KMS-11 (cell line): ENCODE measurements at regions not wholly inside any gene's neighbourhood (a gene's known extent, or its start where the extent isn't known, plus 50 kb on each side); places are given as distances from the start of the nearest gene placed in this dataset.

ENCODE experiments used
- H2AFZ ChIP-seq: fragments of 200-600 bp; sonication (generic); 2 replicates; pipeline ENCODE4 v1.6.1; 2016; ENCODE audit warnings: antibody characterized with exemption, mixed run types, low read depth
- H3K27ac ChIP-seq: fragments of 200-600 bp; sonication (generic); 2 replicates; pipeline ENCODE4 v1.6.1; 2016; ENCODE audit warnings: mild to moderate bottlenecking, mixed run types
- H3K27me3 ChIP-seq: fragments of 200-600 bp; sonication (generic); 2 replicates; pipeline ENCODE4 v1.6.1; 2017; ENCODE audit warnings: mild to moderate bottlenecking, low read depth, mixed run types, moderate library complexity; ENCODE audit not compliant: insufficient read depth
- H3K36me3 ChIP-seq: fragments of 200-600 bp; sonication (generic); 2 replicates; pipeline ENCODE4 v1.6.1; 2017; ENCODE audit warnings: mild to moderate bottlenecking, mixed run types; ENCODE audit not compliant: insufficient read depth
- H3K4me1 ChIP-seq: fragments of 200-600 bp; sonication (generic); 2 replicates; pipeline ENCODE4 v1.6.1; 2016; ENCODE audit warnings: mild to moderate bottlenecking, low read depth, mixed run types; ENCODE audit not compliant: poor library complexity, severe bottlenecking
- H3K4me2 ChIP-seq: fragments of 200-600 bp; sonication (generic); 2 replicates; pipeline ENCODE4 v1.7.0; 2016; ENCODE audit warnings: mild to moderate bottlenecking, mixed run types
- H3K4me3 ChIP-seq: fragments of 200-600 bp; sonication (generic); IDR thresholded peaks from 2 replicates; pipeline ENCODE4 v1.6.1; 2017; ENCODE audit warnings: low read depth, low read length, mixed read lengths; ENCODE audit not compliant: insufficient read depth
- H3K79me2 ChIP-seq: fragments of 200-600 bp; sonication (generic); 2 replicates; pipeline ENCODE4 v1.6.1; 2016; ENCODE audit warnings: low read depth, mixed run types; ENCODE audit not compliant: insufficient read depth
- H3K9ac ChIP-seq: fragments of 200-600 bp; sonication (generic); 2 replicates; pipeline ENCODE4 v1.6.1; 2016; ENCODE audit warnings: mild to moderate bottlenecking, mixed run types
- H4K20me1 ChIP-seq: fragments of 200-600 bp; sonication (generic); 2 replicates; pipeline ENCODE4 v1.6.1; 2016; ENCODE audit warnings: mild to moderate bottlenecking, mixed run types; ENCODE audit not compliant: insufficient read depth
- CTCF ChIP-seq: fragments of 200-600 bp; sonication (generic); conservative IDR thresholded peaks from 2 replicates; pipeline ENCODE4 v1.6.1; 2017; ENCODE audit warnings: low read depth, mild to moderate bottlenecking, antibody characterized with exemption, low read length, moderate library complexity, mixed read lengths

GRCh38 chr11:19656140-19656541 lies 56.5 kb upstream of the NAV2 start:
- peaks cover 19% of the 10 kb centered on the region for H3K4me1 ChIP-seq
- no peak overlapping the region for H3K4me2 ChIP-seq
- H3K79me2 ChIP-seq = no peaks in the 10 kb centered on the region
- H3K27ac ChIP-seq = no peak overlapping the region
- no peaks in the 10 kb centered on the region for H3K27me3 ChIP-seq
- H3K4me3 ChIP-seq = no peak overlapping the region
- H3K9ac ChIP-seq = no peak overlapping the region
- no peaks in the 10 kb centered on the region for H3K36me3 ChIP-seq
- H2AFZ ChIP-seq = no peak overlapping the region
- H4K20me1 ChIP-seq = no peaks in the 10 kb centered on the region
- TF ChIP-seq CTCF = no peak

- Histone ChIP-seq H2AFZ (no peak overlapping the region), H3K4me2 (no peak overlapping the region), H4K20me1 (no peaks in the 10 kb centered on the region), H3K27me3 (no peaks in the 10 kb centered on the region), H3K79me2 (no peaks in the 10 kb centered on the region), H3K4me3 (no peak overlapping the region), H3K36me3 (no peaks in the 10 kb centered on the region), H3K4me1 (no peaks in the 10 kb centered on the region), H3K27ac (no peak overlapping the region), H3K9ac (no peak overlapping the region)
- TF ChIP-seq CTCF = no peak
These were observed 59.8 kb upstream of the NAV2 start for GRCh38 chr11:19652623-19653375.

DNA sequence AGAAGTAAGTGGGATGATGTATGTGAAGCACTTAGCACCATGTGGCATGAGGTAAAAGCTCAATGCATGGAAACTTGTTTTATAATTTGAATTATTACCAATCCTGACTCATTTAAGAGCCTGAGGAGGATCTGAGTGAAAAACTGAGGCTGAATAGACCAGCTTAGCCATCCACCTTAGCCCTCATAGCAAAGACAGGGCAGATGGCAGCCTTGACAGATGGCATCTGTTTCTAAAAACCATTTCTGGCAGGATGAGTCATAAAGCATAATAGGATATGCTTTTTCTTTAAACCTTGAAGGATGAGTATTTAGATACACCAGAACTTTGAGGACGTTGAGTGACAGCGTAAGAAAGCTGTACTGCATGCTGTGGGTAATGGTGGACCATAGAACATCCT lies 61.0 kb upstream of the NAV2 start:
- Histone ChIP-seq H3K27ac (no peak overlapping the region), H3K4me2 (no peak overlapping the region), H3K4me3 (no peak overlapping the region), H2AFZ (no peak overlapping the region), H3K27me3 (no peaks in the 10 kb centered on the region), H3K4me1 (peaks cover 4% of the 10 kb centered on the region), H3K36me3 (no peaks in the 10 kb centered on the region), H4K20me1 (no peaks in the 10 kb centered on the region), H3K9ac (no peak overlapping the region), H3K79me2 (no peaks in the 10 kb centered on the region)
- TF ChIP-seq CTCF = no peak

DNA sequence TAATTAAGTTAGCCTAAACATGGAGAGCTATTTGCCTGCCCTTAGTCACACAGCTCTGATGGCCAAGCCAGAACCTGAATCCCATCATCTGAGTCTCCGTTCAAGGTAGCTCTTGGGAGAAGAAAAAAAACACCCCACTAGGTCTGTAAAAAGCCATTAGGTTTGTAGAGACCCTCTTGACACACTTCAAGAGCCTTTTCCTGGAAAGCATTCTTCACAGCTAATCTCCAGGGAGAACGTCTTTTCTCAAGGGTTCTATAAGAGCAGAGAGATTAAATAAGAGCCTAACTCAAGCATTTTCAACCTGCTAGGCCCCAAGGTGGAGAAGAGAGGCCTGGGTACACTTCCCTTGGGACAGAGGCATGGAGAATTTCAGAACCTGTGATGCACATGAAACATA lies 61.6 kb upstream of the NAV2 start:
- no peak overlapping the region for H3K9ac ChIP-seq
- no peaks in the 10 kb centered on the region for H4K20me1 ChIP-seq
- H2AFZ ChIP-seq = no peak overlapping the region
- TF ChIP-seq CTCF = no peak
- H3K79me2 ChIP-seq = no peaks in the 10 kb centered on the region
- H3K36me3 ChIP-seq = no peaks in the 10 kb centered on the region
- peaks cover 11% of the 10 kb centered on the region for H3K4me1 ChIP-seq
- no peak overlapping the region for H3K4me3 ChIP-seq
- no peak overlapping the region for H3K27ac ChIP-seq
- H3K27me3 ChIP-seq = no peaks in the 10 kb centered on the region
- H3K4me2 ChIP-seq = no peak overlapping the region
